Peyer's patch (tissue), 4 donors: ENCODE measurements at regions not wholly inside any gene's neighbourhood (a gene's known extent, or its start where the extent isn't known, plus 50 kb on each side); places are given as distances from the start of the nearest gene placed in this dataset.

Experiments
- CTCF ChIP-seq, 6 experiments: fragments of 450-650 bp in 4 of 6; fragments of 200-600 bp in 2 of 6; sonication (generic) in 1 of 6; IDR thresholded peaks; one replicate each; pipeline ENCODE4 v1.5.1; 2017 to 2019; ENCODE audit warnings: antibody characterized with exemption in 6 of 6, mild to moderate bottlenecking in 3 of 6, moderate library complexity in 1 of 6
- POLR2A ChIP-seq, 2 donors: fragments of 450-650 bp; IDR thresholded peaks; one replicate each; pipeline ENCODE4 v1.5.1; 2017; ENCODE audit warnings: antibody characterized with exemption in 2 of 2, mild to moderate bottlenecking in 2 of 2, moderate library complexity in 2 of 2

DNA sequence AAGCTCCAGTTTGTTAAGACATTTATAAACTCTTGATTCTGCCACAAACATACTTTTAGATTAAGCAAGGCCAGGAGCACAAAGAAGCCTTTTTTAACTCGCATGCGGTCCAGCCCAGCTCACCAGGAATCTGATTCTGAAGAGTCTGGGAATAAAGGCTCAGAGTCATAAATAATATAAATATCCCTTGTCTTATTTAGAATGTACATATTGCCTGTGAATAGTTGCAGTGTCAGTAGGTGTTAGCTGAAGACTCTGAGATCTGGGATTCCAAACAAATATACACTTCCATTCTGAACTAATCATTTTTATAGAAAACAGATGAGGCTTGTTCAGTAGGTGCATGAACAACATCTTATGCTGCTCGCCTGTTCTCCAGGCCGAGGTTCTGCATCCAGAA is 59.1 kb upstream of the ELAC2 start:
- TF ChIP-seq POLR2A (IDR thresholded peaks at IDR 0.05) (no peak), CTCF (IDR thresholded peaks at IDR 0.05) (no peak)
